Colonic mucosa (tissue), 4 donors: ENCODE measurements at regions not wholly inside any gene's neighbourhood (a gene's known extent, or its start where the extent isn't known, plus 50 kb on each side); places are given as distances from the start of the nearest gene placed in this dataset.

Experiments
- DNase-seq: peaks from one replicate; pipeline ENCODE4 v3.0.0-alpha.2; 2020
- H3K27ac ChIP-seq: fragments of 200-600 bp; one replicate; pipeline ENCODE4 v1.8.0; 2021
- H3K27me3 ChIP-seq: fragments of 200-600 bp; one replicate; pipeline ENCODE4 v1.8.0; 2021
- H3K36me3 ChIP-seq: fragments of 200-600 bp; one replicate; pipeline ENCODE4 v1.8.0; 2021
- H3K4me1 ChIP-seq: fragments of 200-600 bp; one replicate; pipeline ENCODE4 v1.8.0; 2021; ENCODE audit warnings: mild to moderate bottlenecking
- H3K4me3 ChIP-seq: fragments of 200-600 bp; one replicate; pipeline ENCODE4 v1.8.0; 2021
- H3K9ac ChIP-seq, 2 donors: one replicate each; pipeline ENCODE4 v1.7.0; 2013; ENCODE audit warnings: control low read depth in 2 of 2, low read depth in 2 of 2, low read length in 2 of 2
- H3K9me3 ChIP-seq: fragments of 200-600 bp; one replicate; pipeline ENCODE4 v1.8.0; 2021
- intact Hi-C: fragments of 100-400 bp; cut with DNase I; formaldehyde crosslinking; loops from one replicate; pipeline ENCODE4 v1.14.1; 2022
- TF ChIP-seq, protein P1 (sequence below): fragments of 200-600 bp; IDR thresholded peaks from one replicate; pipeline ENCODE4 v1.8.0; 2022; ENCODE audit warnings: antibody characterized with exemption, mild to moderate bottlenecking
- donor health status: healthy.
- donor health status: DM: no; HTN: no; CAD: no.
- donor health status: DM: no; HTN: no; CAD: no.

- H3K9ac ChIP-seq, result no peak overlapping the region
- H3K27ac ChIP-seq, result no peak overlapping the region
- TF ChIP-seq, protein P1, sequence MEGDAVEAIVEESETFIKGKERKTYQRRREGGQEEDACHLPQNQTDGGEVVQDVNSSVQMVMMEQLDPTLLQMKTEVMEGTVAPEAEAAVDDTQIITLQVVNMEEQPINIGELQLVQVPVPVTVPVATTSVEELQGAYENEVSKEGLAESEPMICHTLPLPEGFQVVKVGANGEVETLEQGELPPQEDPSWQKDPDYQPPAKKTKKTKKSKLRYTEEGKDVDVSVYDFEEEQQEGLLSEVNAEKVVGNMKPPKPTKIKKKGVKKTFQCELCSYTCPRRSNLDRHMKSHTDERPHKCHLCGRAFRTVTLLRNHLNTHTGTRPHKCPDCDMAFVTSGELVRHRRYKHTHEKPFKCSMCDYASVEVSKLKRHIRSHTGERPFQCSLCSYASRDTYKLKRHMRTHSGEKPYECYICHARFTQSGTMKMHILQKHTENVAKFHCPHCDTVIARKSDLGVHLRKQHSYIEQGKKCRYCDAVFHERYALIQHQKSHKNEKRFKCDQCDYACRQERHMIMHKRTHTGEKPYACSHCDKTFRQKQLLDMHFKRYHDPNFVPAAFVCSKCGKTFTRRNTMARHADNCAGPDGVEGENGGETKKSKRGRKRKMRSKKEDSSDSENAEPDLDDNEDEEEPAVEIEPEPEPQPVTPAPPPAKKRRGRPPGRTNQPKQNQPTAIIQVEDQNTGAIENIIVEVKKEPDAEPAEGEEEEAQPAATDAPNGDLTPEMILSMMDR, result no peak
- DNase-seq, result no peak
- no peak overlapping the region for H3K4me3 ChIP-seq
- no peaks in the 10 kb centered on the region for H3K4me1 ChIP-seq
- H3K27me3 ChIP-seq, result no peaks in the 10 kb centered on the region
- H3K36me3 ChIP-seq, result no peaks in the 10 kb centered on the region
- intact Hi-C loops, result no loop called here
- no peaks in the 10 kb centered on the region for H3K9me3 ChIP-seq
Observed at GRCh38 chr10:83469728-83470331, 669.5 kb upstream of the GHITM start.

DNA sequence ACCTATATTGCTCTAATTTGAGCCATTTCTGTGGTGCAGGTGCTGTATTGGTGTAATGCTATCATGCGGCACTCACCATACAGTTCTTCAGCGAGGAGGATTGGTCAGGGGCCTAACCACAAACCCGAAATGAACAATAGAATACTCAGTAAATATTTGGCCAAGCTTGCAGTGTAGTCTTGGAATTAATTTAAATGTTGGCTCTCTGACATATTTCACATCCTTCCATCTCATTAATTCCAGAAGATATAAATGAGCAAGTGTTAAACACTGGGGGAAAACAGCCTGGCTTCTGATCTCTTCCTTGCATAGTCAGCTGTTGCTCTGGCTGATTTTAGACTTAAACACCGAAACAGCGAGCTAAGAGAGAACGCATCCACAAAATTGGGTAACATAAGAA, 663.1 kb upstream of the GHITM start:
- Histone ChIP-seq H3K4me3 (no peak overlapping the region), H3K27ac (no peak overlapping the region), H3K27me3 (no peaks in the 10 kb centered on the region), H3K4me1 (no peaks in the 10 kb centered on the region), H3K36me3 (no peaks in the 10 kb centered on the region), H3K9ac (no peak overlapping the region), H3K9me3 (no peaks in the 10 kb centered on the region)
- intact Hi-C loops, result no loop called here
- TF ChIP-seq, protein P1, result no peak
- DNase-seq, result no peak

- H3K9ac ChIP-seq, result no peak overlapping the region
- H3K4me3 ChIP-seq, result no peak overlapping the region
- H3K36me3 ChIP-seq, result no peaks in the 10 kb centered on the region
- no peak for DNase-seq
- H3K27ac ChIP-seq, result no peak overlapping the region
- no peaks in the 10 kb centered on the region for H3K9me3 ChIP-seq
- TF ChIP-seq, protein P1, result no peak
- no peaks in the 10 kb centered on the region for H3K27me3 ChIP-seq
- no peaks in the 10 kb centered on the region for H3K4me1 ChIP-seq
- intact Hi-C loops, result no loop called here
Observed at GRCh38 chr10:83489161-83489560, 650.1 kb upstream of the GHITM start.

- Histone ChIP-seq H3K4me3 (no peak overlapping the region), H3K9me3 (no peaks in the 10 kb centered on the region), H3K36me3 (no peaks in the 10 kb centered on the region), H3K27me3 (no peaks in the 10 kb centered on the region), H3K9ac (no peak overlapping the region), H3K4me1 (no peaks in the 10 kb centered on the region), H3K27ac (no peak overlapping the region)
- DNase-seq, result no peak
- intact Hi-C loops, result no loop called here
- TF ChIP-seq, protein P1, result no peak
Observed at GRCh38 chr10:83492004-83492403, 647.3 kb upstream of the GHITM start.

DNA sequence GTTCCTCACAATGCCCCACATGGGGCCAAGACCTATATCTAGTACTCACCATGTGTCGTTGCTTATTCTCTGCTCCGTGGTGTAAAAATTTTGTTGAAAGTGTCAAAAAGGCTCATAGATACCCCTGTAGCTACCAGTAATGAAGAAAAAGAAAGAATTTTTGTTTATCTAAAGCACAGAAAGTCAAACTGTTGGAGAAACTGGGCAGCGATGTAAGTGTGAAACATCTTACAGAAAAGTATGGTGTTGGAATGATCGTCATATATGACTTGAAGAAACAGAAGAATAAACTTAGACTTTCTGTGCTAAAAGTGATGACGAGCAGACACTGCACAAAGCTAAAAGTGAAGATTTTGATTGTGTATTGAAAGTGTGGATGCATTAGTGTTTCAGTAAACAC, 626.6 kb upstream of the GHITM start:
- intact Hi-C loops, result no loop called here
- TF ChIP-seq, protein P1, result no peak
- Histone ChIP-seq H3K27me3 (no peaks in the 10 kb centered on the region), H3K27ac (no peak overlapping the region), H3K9me3 (no peaks in the 10 kb centered on the region), H3K4me3 (no peak overlapping the region), H3K9ac (no peak overlapping the region), H3K4me1 (no peaks in the 10 kb centered on the region), H3K36me3 (no peaks in the 10 kb centered on the region)
- DNase-seq, result no peak
